ENCODE measurements at regions not wholly inside any gene's neighbourhood (a gene's known extent, or its start where the extent isn't known, plus 50 kb on each side); places are given as distances from the start of the nearest gene placed in this dataset.

DNA sequence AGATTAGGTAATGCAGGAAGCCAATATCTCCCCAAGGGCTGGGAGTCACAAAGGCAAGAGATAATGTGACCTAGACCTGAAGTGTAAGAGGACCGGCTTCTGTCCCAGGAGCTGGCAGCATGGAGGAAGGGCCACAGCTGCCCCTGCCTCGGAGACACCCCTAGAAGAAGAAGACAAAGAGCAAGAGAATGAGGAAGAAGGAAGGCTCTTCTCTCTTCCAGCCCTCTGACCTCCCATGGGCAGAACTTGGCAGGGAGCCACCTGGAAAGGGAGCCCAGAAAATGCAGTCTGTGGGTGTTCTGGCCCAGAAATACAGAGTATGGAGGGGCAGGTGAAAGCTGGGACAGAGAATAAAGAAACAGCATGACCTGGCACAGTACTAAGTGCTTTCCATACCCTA is 151.0 kb downstream of the C5orf15 start:
- TF ChIP-seq, protein P1, sequence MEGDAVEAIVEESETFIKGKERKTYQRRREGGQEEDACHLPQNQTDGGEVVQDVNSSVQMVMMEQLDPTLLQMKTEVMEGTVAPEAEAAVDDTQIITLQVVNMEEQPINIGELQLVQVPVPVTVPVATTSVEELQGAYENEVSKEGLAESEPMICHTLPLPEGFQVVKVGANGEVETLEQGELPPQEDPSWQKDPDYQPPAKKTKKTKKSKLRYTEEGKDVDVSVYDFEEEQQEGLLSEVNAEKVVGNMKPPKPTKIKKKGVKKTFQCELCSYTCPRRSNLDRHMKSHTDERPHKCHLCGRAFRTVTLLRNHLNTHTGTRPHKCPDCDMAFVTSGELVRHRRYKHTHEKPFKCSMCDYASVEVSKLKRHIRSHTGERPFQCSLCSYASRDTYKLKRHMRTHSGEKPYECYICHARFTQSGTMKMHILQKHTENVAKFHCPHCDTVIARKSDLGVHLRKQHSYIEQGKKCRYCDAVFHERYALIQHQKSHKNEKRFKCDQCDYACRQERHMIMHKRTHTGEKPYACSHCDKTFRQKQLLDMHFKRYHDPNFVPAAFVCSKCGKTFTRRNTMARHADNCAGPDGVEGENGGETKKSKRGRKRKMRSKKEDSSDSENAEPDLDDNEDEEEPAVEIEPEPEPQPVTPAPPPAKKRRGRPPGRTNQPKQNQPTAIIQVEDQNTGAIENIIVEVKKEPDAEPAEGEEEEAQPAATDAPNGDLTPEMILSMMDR (conservative IDR thresholded peaks at IDR 0.05; ENCODE audit: low read depth, low read length) = no peak
- no peak for TF ChIP-seq EZH2 (IDR thresholded peaks at IDR 0.05; ENCODE audit: low read length, unreplicated experiment)

Measured in PC-3 (cell line).